ENCODE measurements at regions not wholly inside any gene's neighbourhood (a gene's known extent, or its start where the extent isn't known, plus 50 kb on each side); places are given as distances from the start of the nearest gene placed in this dataset.

- TF ChIP-seq, protein P1, sequence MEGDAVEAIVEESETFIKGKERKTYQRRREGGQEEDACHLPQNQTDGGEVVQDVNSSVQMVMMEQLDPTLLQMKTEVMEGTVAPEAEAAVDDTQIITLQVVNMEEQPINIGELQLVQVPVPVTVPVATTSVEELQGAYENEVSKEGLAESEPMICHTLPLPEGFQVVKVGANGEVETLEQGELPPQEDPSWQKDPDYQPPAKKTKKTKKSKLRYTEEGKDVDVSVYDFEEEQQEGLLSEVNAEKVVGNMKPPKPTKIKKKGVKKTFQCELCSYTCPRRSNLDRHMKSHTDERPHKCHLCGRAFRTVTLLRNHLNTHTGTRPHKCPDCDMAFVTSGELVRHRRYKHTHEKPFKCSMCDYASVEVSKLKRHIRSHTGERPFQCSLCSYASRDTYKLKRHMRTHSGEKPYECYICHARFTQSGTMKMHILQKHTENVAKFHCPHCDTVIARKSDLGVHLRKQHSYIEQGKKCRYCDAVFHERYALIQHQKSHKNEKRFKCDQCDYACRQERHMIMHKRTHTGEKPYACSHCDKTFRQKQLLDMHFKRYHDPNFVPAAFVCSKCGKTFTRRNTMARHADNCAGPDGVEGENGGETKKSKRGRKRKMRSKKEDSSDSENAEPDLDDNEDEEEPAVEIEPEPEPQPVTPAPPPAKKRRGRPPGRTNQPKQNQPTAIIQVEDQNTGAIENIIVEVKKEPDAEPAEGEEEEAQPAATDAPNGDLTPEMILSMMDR (conservative IDR thresholded peaks at IDR 0.05; ENCODE audit: low read length): no peak
- no peak for TF ChIP-seq EZH2phosphoT487 (IDR thresholded peaks at IDR 0.05; ENCODE audit: borderline replicate concordance, low read depth, low read length)
These were observed 70.5 kb upstream of the CCDC39 start for GRCh38 chr3:180749796-180750195.
